Keratinocyte (primary cell): ENCODE measurements at regions not wholly inside any gene's neighbourhood (a gene's known extent, or its start where the extent isn't known, plus 50 kb on each side); places are given as distances from the start of the nearest gene placed in this dataset.

Experiments
- CTCF ChIP-seq, 3 experiments: IDR thresholded peaks in 1 of 3; conservative IDR thresholded peaks in 1 of 3; optimal IDR thresholded peaks in 1 of 3; 2 replicates in 2 of 3; 3 replicates in 1 of 3; pipeline versions ENCODE3 to v1.5.1; 2011; ENCODE audit warnings: low read length in 3 of 3, mild to moderate bottlenecking in 3 of 3, moderate library complexity in 2 of 3, control low read depth in 1 of 3, inconsistent platforms in 1 of 3; ENCODE audit not compliant: insufficient read depth in 2 of 3; ENCODE audit errors: extremely low read depth in 1 of 3
- EZH2 ChIP-seq: IDR thresholded peaks from one replicate; pipeline ENCODE4 v1.6.1; 2012; ENCODE audit warnings: inconsistent platforms, mild to moderate bottlenecking, low read length, moderate library complexity

- TF ChIP-seq EZH2 (no peak), CTCF (optimal IDR thresholded peaks at IDR 0.05 in 1 of 3, IDR thresholded peaks at IDR 0.05 in 1 of 3, conservative IDR thresholded peaks at IDR 0.05 in 1 of 3; ENCODE audit: extremely low read depth in 1 of 3, insufficient read depth in 2 of 3, low read length in 3 of 3) (no peak)
Observed at GRCh38 chr1:221944247-221944870, 202.5 kb upstream of the DUSP10 start.
